ENCODE measurements at regions not wholly inside any gene's neighbourhood (a gene's known extent, or its start where the extent isn't known, plus 50 kb on each side); places are given as distances from the start of the nearest gene placed in this dataset.
"Not testable (repeated sequence)": the region's sequence is repeated elsewhere in the genome, so short reads cannot be mapped to it uniquely, and the experiment has no call there.

GRCh38 chr2:111488451-111488850, 367.7 kb downstream of the BCL2L11 start:
- H2BK120ac ChIP-seq (ENCODE audit: insufficient read depth, low read length, poor library complexity); H3K79me1 ChIP-seq (ENCODE audit: low read length); H3K4me3 ChIP-seq (ENCODE audit: low read depth, low read length); H4K8ac ChIP-seq (ENCODE audit: low read depth, low read length); H3K9ac ChIP-seq (ENCODE audit: low read length); H3K14ac ChIP-seq (ENCODE audit: low read length); H3K4ac ChIP-seq (ENCODE audit: low read depth, low read length); H2AFZ ChIP-seq (ENCODE audit: insufficient read depth, low read length, poor library complexity); H3K4me1 ChIP-seq (ENCODE audit: control insufficient read depth in 1 of 2, insufficient read depth in 2 of 2, low read length in 2 of 2); DNase-seq; H2AK5ac ChIP-seq (ENCODE audit: low read length); H3K4me2 ChIP-seq (ENCODE audit: low read length); H3K36me3 ChIP-seq (ENCODE audit: control insufficient read depth in 1 of 2, insufficient read depth in 2 of 2, low read length in 2 of 2); H3K79me2 ChIP-seq (ENCODE audit: control insufficient read depth, insufficient read depth, low read length, poor library complexity); H4K91ac ChIP-seq (ENCODE audit: low read depth, low read length); H3K9me3 ChIP-seq (ENCODE audit: insufficient read depth, low read depth, low read length); H4K12ac ChIP-seq (ENCODE audit: low read depth, low read length); H3K18ac ChIP-seq (ENCODE audit: low read length); H2BK5ac ChIP-seq (ENCODE audit: low read depth, low read length, poor library complexity); H3K27me3 ChIP-seq (ENCODE audit: insufficient read depth, low read length); H2BK12ac ChIP-seq (ENCODE audit: low read length); H3K23ac ChIP-seq (ENCODE audit: low read length); H3K27ac ChIP-seq (ENCODE audit: low read depth, low read length): not testable (repeated sequence)
- WGBS (ENCODE audit: extremely low coverage, insufficient coverage, insufficient read length), result no CpG with 5 or more reads among the region's 4 CpGs

DNA sequence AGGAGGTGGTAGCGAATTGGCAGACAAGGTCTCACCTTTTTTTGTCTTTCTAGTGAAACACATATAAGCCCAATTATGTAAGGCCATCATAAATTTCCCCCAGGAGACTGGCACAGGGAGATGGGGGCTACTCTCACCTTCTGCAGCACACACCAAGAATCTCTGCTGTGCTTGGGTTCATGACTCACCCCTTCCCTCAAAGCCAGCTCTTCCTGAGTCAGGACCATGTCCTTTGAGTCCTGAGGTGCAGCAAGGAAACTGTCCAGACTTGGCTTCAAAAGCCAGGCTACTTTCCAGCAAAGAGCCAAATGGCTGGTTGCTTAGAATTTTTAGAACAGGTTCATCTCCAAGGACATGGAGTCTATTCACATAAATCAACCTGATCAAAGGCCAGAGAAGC, 368.7 kb downstream of the BCL2L11 start:
- H3K4me1 ChIP-seq (ENCODE audit: control insufficient read depth in 1 of 2, insufficient read depth in 2 of 2, low read length in 2 of 2); H2BK12ac ChIP-seq (ENCODE audit: low read length); H3K9me3 ChIP-seq (ENCODE audit: insufficient read depth, low read depth, low read length); H2BK5ac ChIP-seq (ENCODE audit: low read depth, low read length, poor library complexity); H3K9ac ChIP-seq (ENCODE audit: low read length); H2BK120ac ChIP-seq (ENCODE audit: insufficient read depth, low read length, poor library complexity); H2AK5ac ChIP-seq (ENCODE audit: low read length); H3K79me2 ChIP-seq (ENCODE audit: control insufficient read depth, insufficient read depth, low read length, poor library complexity); DNase-seq; H4K8ac ChIP-seq (ENCODE audit: low read depth, low read length); H3K79me1 ChIP-seq (ENCODE audit: low read length); H3K14ac ChIP-seq (ENCODE audit: low read length); H3K23ac ChIP-seq (ENCODE audit: low read length); H4K12ac ChIP-seq (ENCODE audit: low read depth, low read length); H3K27ac ChIP-seq (ENCODE audit: low read depth, low read length); H3K4me2 ChIP-seq (ENCODE audit: low read length); H3K18ac ChIP-seq (ENCODE audit: low read length); H2AFZ ChIP-seq (ENCODE audit: insufficient read depth, low read length, poor library complexity); H3K4ac ChIP-seq (ENCODE audit: low read depth, low read length); H3K4me3 ChIP-seq (ENCODE audit: low read depth, low read length); H4K91ac ChIP-seq (ENCODE audit: low read depth, low read length); H3K27me3 ChIP-seq (ENCODE audit: insufficient read depth, low read length); H3K36me3 ChIP-seq (ENCODE audit: control insufficient read depth in 1 of 2, insufficient read depth in 2 of 2, low read length in 2 of 2): not testable (repeated sequence)
- no CpG with 5 or more reads among the region's 1 CpG for WGBS (ENCODE audit: extremely low coverage, insufficient coverage, insufficient read length)

DNA sequence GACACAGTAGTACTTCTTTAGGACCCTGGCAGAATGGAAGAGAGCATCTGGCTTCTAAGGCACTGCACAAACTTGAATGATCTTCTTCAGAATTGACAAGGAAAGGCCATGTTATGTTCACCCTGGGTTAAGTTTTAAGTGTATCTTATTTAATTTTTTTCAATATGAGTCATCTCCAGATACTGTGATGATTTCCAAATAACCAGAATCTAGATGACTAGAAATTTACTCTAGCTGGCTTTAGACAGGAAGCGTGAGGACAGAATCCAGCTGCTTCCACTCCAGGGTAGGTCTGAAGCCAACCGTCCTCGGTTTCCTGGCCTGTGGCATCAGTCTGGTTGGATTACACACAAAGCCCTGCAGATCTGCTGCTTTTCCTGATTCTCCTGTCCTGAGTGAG, 370.5 kb downstream of the BCL2L11 start:
- H3K79me2 ChIP-seq (ENCODE audit: control insufficient read depth, insufficient read depth, low read length, poor library complexity); H2AK5ac ChIP-seq (ENCODE audit: low read length); H4K12ac ChIP-seq (ENCODE audit: low read depth, low read length); H3K14ac ChIP-seq (ENCODE audit: low read length); H3K9me3 ChIP-seq (ENCODE audit: insufficient read depth, low read depth, low read length); H3K4ac ChIP-seq (ENCODE audit: low read depth, low read length); H3K27me3 ChIP-seq (ENCODE audit: insufficient read depth, low read length); H4K91ac ChIP-seq (ENCODE audit: low read depth, low read length); H3K27ac ChIP-seq (ENCODE audit: low read depth, low read length); H3K4me3 ChIP-seq (ENCODE audit: low read depth, low read length); H2BK120ac ChIP-seq (ENCODE audit: insufficient read depth, low read length, poor library complexity); H3K18ac ChIP-seq (ENCODE audit: low read length); H4K8ac ChIP-seq (ENCODE audit: low read depth, low read length); H3K79me1 ChIP-seq (ENCODE audit: low read length); H2BK5ac ChIP-seq (ENCODE audit: low read depth, low read length, poor library complexity); H2BK12ac ChIP-seq (ENCODE audit: low read length); H3K23ac ChIP-seq (ENCODE audit: low read length); H3K36me3 ChIP-seq (ENCODE audit: control insufficient read depth in 1 of 2, insufficient read depth in 2 of 2, low read length in 2 of 2); DNase-seq; H2AFZ ChIP-seq (ENCODE audit: insufficient read depth, low read length, poor library complexity); H3K4me1 ChIP-seq (ENCODE audit: control insufficient read depth in 1 of 2, insufficient read depth in 2 of 2, low read length in 2 of 2); H3K4me2 ChIP-seq (ENCODE audit: low read length); H3K9ac ChIP-seq (ENCODE audit: low read length): not testable (repeated sequence)
- WGBS (ENCODE audit: extremely low coverage, insufficient coverage, insufficient read length), result no CpG with 5 or more reads among the region's 3 CpGs

DNA sequence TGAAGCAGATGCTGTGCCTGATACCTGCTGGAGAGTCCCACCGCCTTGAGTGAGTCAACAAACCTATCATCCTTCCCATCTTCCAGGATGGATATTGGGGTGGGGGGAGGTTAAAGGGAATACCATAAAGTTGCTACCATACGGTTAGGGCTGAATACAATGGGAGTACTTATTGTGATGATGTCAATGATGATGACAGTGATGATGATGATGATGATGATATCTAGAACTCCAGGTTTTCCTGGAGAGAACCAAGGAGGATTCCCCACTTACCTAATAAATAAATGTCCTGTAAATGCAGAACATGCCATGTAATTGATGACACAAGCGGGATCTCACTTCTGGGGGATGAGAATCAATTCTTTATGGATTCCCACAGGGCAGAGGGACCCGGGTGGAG, 370.9 kb downstream of the BCL2L11 start:
- H2BK120ac ChIP-seq (ENCODE audit: insufficient read depth, low read length, poor library complexity); H2AFZ ChIP-seq (ENCODE audit: insufficient read depth, low read length, poor library complexity); H3K4me1 ChIP-seq (ENCODE audit: control insufficient read depth in 1 of 2, insufficient read depth in 2 of 2, low read length in 2 of 2); H2AK5ac ChIP-seq (ENCODE audit: low read length); H3K27me3 ChIP-seq (ENCODE audit: insufficient read depth, low read length); H3K14ac ChIP-seq (ENCODE audit: low read length); H4K91ac ChIP-seq (ENCODE audit: low read depth, low read length); DNase-seq; H3K4ac ChIP-seq (ENCODE audit: low read depth, low read length); H3K4me3 ChIP-seq (ENCODE audit: low read depth, low read length); H3K9ac ChIP-seq (ENCODE audit: low read length); H4K8ac ChIP-seq (ENCODE audit: low read depth, low read length); H2BK12ac ChIP-seq (ENCODE audit: low read length); H3K9me3 ChIP-seq (ENCODE audit: insufficient read depth, low read depth, low read length); H2BK5ac ChIP-seq (ENCODE audit: low read depth, low read length, poor library complexity); H3K18ac ChIP-seq (ENCODE audit: low read length); H3K23ac ChIP-seq (ENCODE audit: low read length); H3K36me3 ChIP-seq (ENCODE audit: control insufficient read depth in 1 of 2, insufficient read depth in 2 of 2, low read length in 2 of 2); H3K27ac ChIP-seq (ENCODE audit: low read depth, low read length); H4K12ac ChIP-seq (ENCODE audit: low read depth, low read length); H3K79me1 ChIP-seq (ENCODE audit: low read length); H3K79me2 ChIP-seq (ENCODE audit: control insufficient read depth, insufficient read depth, low read length, poor library complexity); H3K4me2 ChIP-seq (ENCODE audit: low read length): not testable (repeated sequence)
- no CpG with 5 or more reads among the region's 4 CpGs for WGBS (ENCODE audit: extremely low coverage, insufficient coverage, insufficient read length)
